NCI-H345 (cell line): ENCODE measurements at regions not wholly inside any gene's neighbourhood (a gene's known extent, or its start where the extent isn't known, plus 50 kb on each side); places are given as distances from the start of the nearest gene placed in this dataset.

Source experiments
- DNase-seq: peaks from one replicate; lab custom pipeline; 2025; lab: John Stamatoyannopoulos, UW

GRCh38 chr17:68660302-68660701, 59.1 kb upstream of the FAM20A start:
- no peak for DNase-seq

GRCh38 chr17:68658999-68659780, 58.0 kb upstream of the FAM20A start:
- no peak for DNase-seq

GRCh38 chr17:68657576-68657975, 56.4 kb upstream of the FAM20A start:
- DNase-seq, result no peak

GRCh38 chr17:68657166-68657565, 56.0 kb upstream of the FAM20A start:
- no peak for DNase-seq

GRCh38 chr17:68656666-68657065, 55.5 kb upstream of the FAM20A start:
- DNase-seq, result no peak
